ENCODE measurements at regions not wholly inside any gene's neighbourhood (a gene's known extent, or its start where the extent isn't known, plus 50 kb on each side); places are given as distances from the start of the nearest gene placed in this dataset.

DNA sequence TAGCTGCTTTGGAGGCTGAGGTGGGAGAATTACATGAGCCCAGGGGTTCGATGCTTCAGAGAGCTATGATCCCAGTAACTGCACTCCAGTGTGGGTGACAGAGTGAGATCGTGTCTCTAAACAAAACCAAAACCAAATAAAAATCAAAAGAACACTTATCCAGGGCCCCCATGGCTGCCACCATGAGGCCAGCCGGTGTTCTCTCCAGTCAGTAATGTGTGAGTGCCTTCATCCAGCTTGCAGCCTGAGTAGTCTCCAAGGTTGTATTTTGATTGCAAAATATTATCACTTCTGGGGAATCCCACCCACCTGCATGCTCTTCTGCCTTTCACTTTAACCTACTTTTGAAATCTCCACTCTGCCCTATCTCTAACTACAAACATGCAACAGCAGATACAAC is 221.0 kb upstream of the WSB1 start:
- no peak overlapping the region for H3K27ac Mint-ChIP-seq
- CTCF ChIA-PET = no interaction called here
- H3K27me3 ChIP-seq (ENCODE audit: insufficient read depth, low read length, poor library complexity, severe bottlenecking) = no peaks in the 10 kb centered on the region

DNA sequence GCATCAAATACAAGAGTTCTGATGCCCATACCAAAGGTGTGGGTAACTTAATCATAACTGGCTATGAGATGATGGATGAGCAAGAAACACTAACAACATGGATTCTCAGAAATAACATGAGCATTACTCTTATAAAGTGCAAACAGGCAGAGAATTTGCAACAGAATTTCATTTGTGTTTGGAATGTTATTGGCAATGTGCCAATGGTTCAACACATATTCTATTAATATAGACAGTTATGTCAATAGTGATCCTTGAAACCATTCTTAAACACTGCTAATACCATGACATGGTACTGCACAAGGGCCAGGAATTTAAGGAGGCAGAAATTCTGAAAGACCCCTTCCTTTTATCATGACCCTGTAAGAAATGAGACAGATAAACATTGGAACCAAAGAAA is 217.1 kb upstream of the WSB1 start:
- no peaks in the 10 kb centered on the region for H3K36me3 Mint-ChIP-seq
- Histone ChIP-seq H3K4me3 (ENCODE audit: low read length) (no peak overlapping the region), H3K27ac (ENCODE audit: low read depth, low read length) (no peak overlapping the region), H3K27me3 (ENCODE audit: insufficient read depth, low read length, poor library complexity, severe bottlenecking) (no peaks in the 10 kb centered on the region), H3K9me3 (ENCODE audit: low read length) (no peaks in the 10 kb centered on the region), H3K36me3 (ENCODE audit: insufficient read depth, low read length) (no peaks in the 10 kb centered on the region), H3K4me1 (ENCODE audit: insufficient read depth, low read length) (no peaks in the 10 kb centered on the region)
- H3K9me3 Mint-ChIP-seq = no peaks in the 10 kb centered on the region
- ChIA-PET POLR2A (no interaction called here), CTCF (no interaction called here)
- no peak overlapping the region for H3K4me3 Mint-ChIP-seq
- no peaks in the 10 kb centered on the region for H3K4me1 Mint-ChIP-seq
- DNase-seq = no peak
- H3K27ac Mint-ChIP-seq = no peak overlapping the region
- peaks cover 2 to 16% of the 10 kb centered on the region in 2 donors for H3K27me3 Mint-ChIP-seq

More for the DNA sequence above, 221.0 kb upstream of the WSB1 start:
- Mint-ChIP-seq H3K9me3 (peaks cover 0 to 7% (median 0%) of the 10 kb centered on the region in 5 donors), H3K36me3 (no peaks in the 10 kb centered on the region), H3K4me1 (no peaks in the 10 kb centered on the region), H3K4me3 (no peak overlapping the region), H3K27me3 (peaks cover 4 to 23% of the 10 kb centered on the region in 2 donors)
- DNase-seq = no peak
- POLR2A ChIA-PET = no interaction called here
- H3K9me3 ChIP-seq (ENCODE audit: low read length) = no peaks in the 10 kb centered on the region
- no peak overlapping the region for H3K4me3 ChIP-seq (ENCODE audit: low read length)
- no peaks in the 10 kb centered on the region for H3K4me1 ChIP-seq (ENCODE audit: insufficient read depth, low read length)
- no peaks in the 10 kb centered on the region for H3K36me3 ChIP-seq (ENCODE audit: insufficient read depth, low read length)
- no peak overlapping the region for H3K27ac ChIP-seq (ENCODE audit: low read depth, low read length)

DNA sequence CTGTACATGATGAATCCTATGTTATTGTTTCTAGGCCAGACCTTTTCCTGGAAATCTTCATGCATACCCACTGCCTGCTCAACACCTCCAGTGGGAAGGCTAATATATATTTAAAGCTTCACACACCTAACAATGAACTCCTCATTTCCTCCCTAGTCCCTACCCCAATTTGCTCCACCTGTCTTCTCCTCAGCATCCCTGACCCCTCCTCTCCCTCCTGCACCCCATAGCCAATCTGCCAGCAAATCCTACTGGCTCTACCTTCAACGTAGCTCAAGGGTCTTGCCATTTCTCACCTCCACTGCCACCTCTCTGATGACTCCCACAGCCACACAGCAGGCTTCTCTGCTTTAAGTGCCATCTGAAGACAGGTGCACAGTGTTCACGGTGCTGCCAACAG is 215.6 kb upstream of the WSB1 start:
- ChIA-PET CTCF (no interaction called here), POLR2A (no interaction called here)
- Histone ChIP-seq H3K9me3 (ENCODE audit: low read length) (no peaks in the 10 kb centered on the region), H3K4me1 (ENCODE audit: insufficient read depth, low read length) (no peaks in the 10 kb centered on the region), H3K36me3 (ENCODE audit: insufficient read depth, low read length) (no peaks in the 10 kb centered on the region), H3K4me3 (ENCODE audit: low read length) (no peak overlapping the region), H3K27ac (ENCODE audit: low read depth, low read length) (no peak overlapping the region), H3K27me3 (ENCODE audit: insufficient read depth, low read length, poor library complexity, severe bottlenecking) (no peaks in the 10 kb centered on the region)
- Mint-ChIP-seq H3K4me1 (no peaks in the 10 kb centered on the region), H3K27me3 (peaks cover 4 to 19% of the 10 kb centered on the region in 2 donors), H3K36me3 (no peaks in the 10 kb centered on the region), H3K27ac (no peak overlapping the region), H3K4me3 (no peak overlapping the region), H3K9me3 (no peaks in the 10 kb centered on the region)
- DNase-seq = no peak

DNA sequence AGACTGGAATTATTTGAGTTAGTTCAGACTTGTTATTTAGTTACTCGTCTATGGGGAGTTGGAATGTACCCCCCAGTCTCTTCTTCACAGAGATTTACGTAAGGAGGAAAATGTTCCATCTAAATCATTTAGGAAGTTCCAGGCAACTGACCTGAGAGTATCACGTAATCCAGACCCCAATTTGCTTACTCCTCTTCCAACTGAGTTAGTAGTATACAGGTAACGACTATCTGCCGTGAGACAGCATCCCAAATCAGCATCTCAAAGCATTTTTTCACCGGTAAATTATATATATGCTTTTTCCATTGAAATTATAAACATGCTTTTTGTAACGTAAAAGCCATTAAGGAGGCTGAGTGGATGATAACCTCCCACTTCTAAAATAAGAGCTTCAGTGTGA is 214.3 kb upstream of the WSB1 start:
- ChIA-PET CTCF (no interaction called here), POLR2A (no interaction called here)
- Histone ChIP-seq H3K36me3 (ENCODE audit: insufficient read depth, low read length) (no peaks in the 10 kb centered on the region), H3K4me1 (ENCODE audit: insufficient read depth, low read length) (no peaks in the 10 kb centered on the region), H3K27ac (ENCODE audit: low read depth, low read length) (no peak overlapping the region), H3K9me3 (ENCODE audit: low read length) (no peaks in the 10 kb centered on the region), H3K27me3 (ENCODE audit: insufficient read depth, low read length, poor library complexity, severe bottlenecking) (no peaks in the 10 kb centered on the region), H3K4me3 (ENCODE audit: low read length) (no peak overlapping the region)
- Mint-ChIP-seq H3K36me3 (no peaks in the 10 kb centered on the region), H3K27ac (no peak overlapping the region), H3K9me3 (no peaks in the 10 kb centered on the region), H3K4me3 (no peak overlapping the region), H3K4me1 (no peaks in the 10 kb centered on the region), H3K27me3 (peaks cover 4 to 17% of the 10 kb centered on the region in 2 donors)
- no peak for DNase-seq

DNA sequence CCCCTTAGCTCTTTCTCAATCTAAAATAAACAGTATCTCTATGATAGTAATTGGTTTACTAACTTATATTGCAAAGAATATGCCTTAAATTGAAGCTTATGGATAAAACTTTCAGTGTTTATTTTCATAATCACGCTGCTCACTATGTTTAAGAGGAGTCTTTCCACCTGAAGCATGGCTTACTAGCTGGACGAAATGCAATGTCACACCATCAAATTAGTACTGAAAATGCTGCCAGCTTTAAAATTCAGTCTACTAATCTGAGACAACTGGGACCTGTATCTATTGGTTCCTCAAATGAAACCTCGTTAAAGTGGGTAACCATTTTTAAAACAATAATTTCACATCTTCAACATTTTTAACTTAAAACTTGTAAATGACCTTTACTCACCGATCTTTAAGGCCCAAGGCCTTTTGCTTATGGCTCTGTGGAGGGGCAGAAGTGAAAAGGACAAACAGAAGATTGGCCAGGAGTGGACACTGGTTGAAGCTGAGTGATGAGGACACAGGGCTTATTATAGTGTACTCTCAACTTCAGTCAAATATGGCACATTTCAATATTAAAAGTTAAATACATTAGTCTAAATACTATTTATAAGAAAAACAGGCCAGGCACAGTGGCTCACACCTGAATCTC is 212.8 kb upstream of the WSB1 start:
- H3K4me3 ChIP-seq (ENCODE audit: low read length) = no peak overlapping the region
- H3K9me3 Mint-ChIP-seq = peaks cover 0 to 2% (median 0%) of the 10 kb centered on the region in 5 donors

DNA sequence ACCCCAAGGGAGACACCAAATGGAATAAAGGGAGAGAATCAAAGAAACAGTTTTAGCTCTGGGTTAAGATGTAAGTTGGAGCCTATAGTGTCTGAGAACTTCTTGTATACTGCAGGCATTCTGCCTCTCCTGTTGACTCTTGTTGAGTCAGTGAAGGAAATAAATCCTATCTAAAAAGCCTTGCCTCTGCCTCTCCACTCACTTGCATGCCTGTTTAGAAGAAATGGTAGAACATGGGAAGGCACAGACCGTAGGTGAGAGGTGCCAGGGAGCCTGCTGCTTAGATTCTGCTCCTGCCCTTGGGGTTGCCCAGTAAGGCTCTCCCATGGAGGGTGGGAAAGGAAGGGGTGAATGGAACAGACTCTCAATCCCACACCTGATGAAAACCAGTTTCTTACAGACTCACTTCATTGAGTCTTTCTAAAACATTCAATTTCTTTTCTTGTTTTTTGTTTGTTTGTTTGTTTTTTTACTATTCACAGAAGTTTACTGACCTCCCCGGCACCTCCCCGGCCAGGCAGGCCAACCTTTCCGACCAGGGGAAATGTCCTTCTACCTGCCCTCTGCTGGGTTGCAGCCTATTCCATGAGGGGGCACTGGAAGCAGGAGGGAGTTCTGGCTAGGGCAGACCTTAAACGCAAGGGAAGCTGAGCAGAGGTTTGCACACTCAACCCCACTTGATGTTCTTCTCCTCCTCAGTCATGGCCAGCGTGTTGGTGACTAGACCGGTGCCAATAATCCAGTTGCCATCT is 211.7 kb upstream of the WSB1 start:
- peaks cover 0 to 2% (median 0%) of the 10 kb centered on the region in 5 donors for H3K9me3 Mint-ChIP-seq
- CTCF ChIA-PET = no interaction called here
- no peaks in the 10 kb centered on the region for H3K27me3 ChIP-seq (ENCODE audit: insufficient read depth, low read length, poor library complexity, severe bottlenecking)

More for the DNA sequence above, 212.8 kb upstream of the WSB1 start:
- Mint-ChIP-seq H3K4me1 (no peaks in the 10 kb centered on the region), H3K27me3 (peaks cover 3 to 8% of the 10 kb centered on the region in 2 donors), H3K36me3 (no peaks in the 10 kb centered on the region), H3K27ac (no peak overlapping the region), H3K4me3 (no peak overlapping the region)
- CTCF ChIA-PET = no interaction called here
- H3K4me1 ChIP-seq (ENCODE audit: insufficient read depth, low read length) = no peaks in the 10 kb centered on the region
- no peaks in the 10 kb centered on the region for H3K9me3 ChIP-seq (ENCODE audit: low read length)
- POLR2A ChIA-PET = no interaction called here
- no peak for DNase-seq
- H3K27ac ChIP-seq (ENCODE audit: low read depth, low read length) = no peak overlapping the region
- H3K27me3 ChIP-seq (ENCODE audit: insufficient read depth, low read length, poor library complexity, severe bottlenecking) = no peaks in the 10 kb centered on the region
- H3K36me3 ChIP-seq (ENCODE audit: insufficient read depth, low read length) = no peaks in the 10 kb centered on the region

DNA sequence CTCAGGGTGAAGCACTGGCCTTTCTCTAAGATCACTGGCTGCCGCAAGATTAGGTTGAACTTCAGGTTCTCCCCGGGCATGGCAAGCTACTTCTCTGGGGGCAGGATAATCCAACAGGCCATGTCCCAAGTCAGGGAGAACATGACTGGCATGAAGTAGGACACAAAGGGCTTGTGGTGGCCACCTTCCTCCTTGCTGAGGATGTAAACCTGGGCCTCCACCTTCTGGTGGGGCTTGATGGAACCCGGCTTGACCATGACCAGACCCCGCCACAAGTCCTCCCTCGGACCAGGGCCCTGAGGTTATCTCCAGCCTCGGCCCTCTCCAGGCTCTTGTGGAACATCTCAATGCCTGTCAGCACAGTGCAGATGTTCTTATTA is 211.1 kb upstream of the WSB1 start:
- POLR2A ChIA-PET = no interaction called here
- peaks cover 3 to 6% of the 10 kb centered on the region in 2 donors for H3K27me3 Mint-ChIP-seq

More for the DNA sequence above, 211.7 kb upstream of the WSB1 start:
- no peaks in the 10 kb centered on the region for H3K9me3 ChIP-seq (ENCODE audit: low read length)
- Mint-ChIP-seq H3K27me3 (peaks cover 3 to 6% of the 10 kb centered on the region in 2 donors), H3K36me3 (no peaks in the 10 kb centered on the region), H3K27ac (no peak overlapping the region), H3K4me1 (no peaks in the 10 kb centered on the region), H3K4me3 (no peak overlapping the region)
- no peak for DNase-seq
- POLR2A ChIA-PET = no interaction called here
- H3K36me3 ChIP-seq (ENCODE audit: insufficient read depth, low read length) = no peaks in the 10 kb centered on the region
- H3K4me3 ChIP-seq (ENCODE audit: low read length) = no peak overlapping the region
- H3K27ac ChIP-seq (ENCODE audit: low read depth, low read length) = no peak overlapping the region
- no peaks in the 10 kb centered on the region for H3K4me1 ChIP-seq (ENCODE audit: insufficient read depth, low read length)

DNA sequence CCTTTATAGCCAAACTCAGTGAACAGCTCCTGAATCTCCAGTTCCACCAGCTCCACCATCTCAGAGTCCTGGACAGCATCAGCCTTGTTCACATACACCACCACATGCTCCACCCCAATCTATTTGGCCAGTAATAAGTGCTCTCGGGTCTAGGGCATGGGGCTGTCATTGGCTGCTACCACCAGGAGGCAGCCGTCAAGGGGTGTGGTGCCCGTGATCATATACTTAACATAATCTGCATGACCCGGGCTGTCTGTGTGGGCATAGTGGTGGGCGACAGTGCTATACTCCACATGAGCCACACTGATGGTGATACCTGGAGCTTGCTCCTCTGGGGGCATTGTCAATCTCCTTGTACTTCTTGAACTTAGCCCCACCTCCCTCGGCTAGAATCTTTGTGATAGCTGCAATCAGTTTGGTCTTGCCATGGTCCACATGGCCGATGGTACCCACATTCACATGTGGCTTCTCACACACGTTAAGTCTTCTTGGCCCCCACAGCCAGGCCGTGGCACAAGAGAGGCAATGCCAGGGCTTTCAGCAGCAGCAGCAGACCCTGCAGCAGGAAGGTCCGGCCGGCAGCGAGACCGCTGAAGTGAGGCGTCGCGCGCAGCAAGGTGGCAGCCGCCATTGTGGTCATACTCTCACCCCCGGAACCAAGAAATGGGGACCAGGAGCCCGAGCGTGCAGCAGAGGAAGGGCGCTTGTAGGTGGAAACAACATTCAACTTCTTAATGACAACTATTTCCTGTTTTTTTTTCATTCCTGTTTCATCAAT is 210.3 kb upstream of the WSB1 start:
- H3K4me3 Mint-ChIP-seq = no peak overlapping the region
- POLR2A ChIA-PET = no interaction called here
- no peaks in the 10 kb centered on the region for H3K36me3 Mint-ChIP-seq

More for the DNA sequence above, 211.1 kb upstream of the WSB1 start:
- H3K4me1 ChIP-seq (ENCODE audit: insufficient read depth, low read length) = no peaks in the 10 kb centered on the region
- Mint-ChIP-seq H3K4me3 (no peak overlapping the region), H3K36me3 (no peaks in the 10 kb centered on the region), H3K9me3 (peaks cover 0 to 2% (median 0%) of the 10 kb centered on the region in 5 donors), H3K27ac (no peak overlapping the region), H3K4me1 (no peaks in the 10 kb centered on the region)
- no peaks in the 10 kb centered on the region for H3K36me3 ChIP-seq (ENCODE audit: insufficient read depth, low read length)
- CTCF ChIA-PET = no interaction called here
- no peaks in the 10 kb centered on the region for H3K9me3 ChIP-seq (ENCODE audit: low read length)
- no peak overlapping the region for H3K4me3 ChIP-seq (ENCODE audit: low read length)
- no peaks in the 10 kb centered on the region for H3K27me3 ChIP-seq (ENCODE audit: insufficient read depth, low read length, poor library complexity, severe bottlenecking)
- no peak for DNase-seq
- H3K27ac ChIP-seq (ENCODE audit: low read depth, low read length) = no peak overlapping the region

More for the DNA sequence above, 210.3 kb upstream of the WSB1 start:
- Histone ChIP-seq H3K4me3 (ENCODE audit: low read length) (no peak overlapping the region), H3K27me3 (ENCODE audit: insufficient read depth, low read length, poor library complexity, severe bottlenecking) (no peaks in the 10 kb centered on the region), H3K27ac (ENCODE audit: low read depth, low read length) (no peak overlapping the region), H3K4me1 (ENCODE audit: insufficient read depth, low read length) (no peaks in the 10 kb centered on the region), H3K36me3 (ENCODE audit: insufficient read depth, low read length) (no peaks in the 10 kb centered on the region), H3K9me3 (ENCODE audit: low read length) (no peaks in the 10 kb centered on the region)
- peaks cover 3 to 6% of the 10 kb centered on the region in 2 donors for H3K27me3 Mint-ChIP-seq
- no peaks in the 10 kb centered on the region for H3K4me1 Mint-ChIP-seq
- no peak for DNase-seq
- peaks cover 0 to 2% (median 0%) of the 10 kb centered on the region in 5 donors for H3K9me3 Mint-ChIP-seq
- CTCF ChIA-PET = no interaction called here
- no peak overlapping the region for H3K27ac Mint-ChIP-seq
